Liver (tissue), 3 donors: ENCODE measurements at regions not wholly inside any gene's neighbourhood (a gene's known extent, or its start where the extent isn't known, plus 50 kb on each side); places are given as distances from the start of the nearest gene placed in this dataset.

Experiments
- EGR1 ChIP-seq, 2 donors: IDR thresholded peaks; 2 replicates each; pipeline ENCODE4 v1.6.1; 2016 to 2018; ENCODE audit warnings: antibody characterized with exemption in 2 of 2, low read depth in 2 of 2
- FOXA1 ChIP-seq: IDR thresholded peaks from 2 replicates; pipeline ENCODE4 v1.6.1; 2016; ENCODE audit warnings: antibody characterized with exemption
- HNF4A ChIP-seq, 2 donors: conservative IDR thresholded peaks; 2 replicates each; pipeline ENCODE4 v1.6.1; 2016; ENCODE audit warnings: antibody characterized with exemption in 2 of 2, mild to moderate bottlenecking in 2 of 2
- HNF4G ChIP-seq: IDR thresholded peaks from 2 replicates; pipeline ENCODE4 v1.6.1; 2016; ENCODE audit warnings: antibody characterized with exemption
- JUND ChIP-seq, 2 donors: IDR thresholded peaks; 2 replicates each; pipeline ENCODE4 v1.6.1; 2016; ENCODE audit warnings: antibody characterized with exemption in 2 of 2
- RAD21 ChIP-seq, 2 donors: IDR thresholded peaks; 2 replicates each; pipeline ENCODE4 v1.6.1; 2016; ENCODE audit warnings: antibody characterized with exemption in 2 of 2, mild to moderate bottlenecking in 2 of 2
- TAF1 ChIP-seq: conservative IDR thresholded peaks from 2 replicates; pipeline ENCODE4 v1.6.1; 2016; ENCODE audit warnings: antibody characterized with exemption, mild to moderate bottlenecking
- TF ChIP-seq, protein P1 (sequence below): IDR thresholded peaks from 2 replicates; pipeline ENCODE4 v1.6.1; 2016; ENCODE audit warnings: antibody characterized with exemption
- TF ChIP-seq, protein P2 (sequence below): fragments of 150-350 bp; IDR thresholded peaks from 2 replicates; pipeline ENCODE4 v1.5.1; 2017; ENCODE audit warnings: improper control_type of control experiment, low read depth, low read length; ENCODE audit not compliant: missing input control
- TF ChIP-seq, protein P3 (sequence below): IDR thresholded peaks from 2 replicates; pipeline ENCODE4 v1.6.1; 2016; ENCODE audit warnings: antibody characterized with exemption, mild to moderate bottlenecking
- donor health status: healthy.
- donor health status: healthy.

DNA sequence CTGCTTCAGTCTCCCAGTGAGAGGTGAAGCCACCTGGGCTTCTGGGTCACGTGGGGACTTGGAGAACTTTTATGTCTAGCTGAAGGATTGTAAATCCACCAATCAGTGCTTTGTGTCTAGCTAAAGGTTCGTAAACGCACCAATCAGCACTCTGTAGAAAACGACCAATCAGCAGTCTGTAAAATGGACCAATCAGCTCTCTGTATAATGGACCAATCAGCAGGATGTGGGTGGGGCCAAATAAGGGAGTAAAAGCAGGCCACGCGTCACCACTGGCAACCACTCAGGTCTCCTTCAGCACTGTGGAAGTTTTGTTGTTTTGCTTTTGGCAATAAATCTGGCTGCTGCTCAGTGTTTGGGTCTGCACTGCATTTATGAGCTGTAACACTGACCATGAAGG, 69.1 kb upstream of the NREP start:
- TF ChIP-seq, protein P1, sequence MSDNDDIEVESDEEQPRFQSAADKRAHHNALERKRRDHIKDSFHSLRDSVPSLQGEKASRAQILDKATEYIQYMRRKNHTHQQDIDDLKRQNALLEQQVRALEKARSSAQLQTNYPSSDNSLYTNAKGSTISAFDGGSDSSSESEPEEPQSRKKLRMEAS = no peak
- TF ChIP-seq, protein P2, sequence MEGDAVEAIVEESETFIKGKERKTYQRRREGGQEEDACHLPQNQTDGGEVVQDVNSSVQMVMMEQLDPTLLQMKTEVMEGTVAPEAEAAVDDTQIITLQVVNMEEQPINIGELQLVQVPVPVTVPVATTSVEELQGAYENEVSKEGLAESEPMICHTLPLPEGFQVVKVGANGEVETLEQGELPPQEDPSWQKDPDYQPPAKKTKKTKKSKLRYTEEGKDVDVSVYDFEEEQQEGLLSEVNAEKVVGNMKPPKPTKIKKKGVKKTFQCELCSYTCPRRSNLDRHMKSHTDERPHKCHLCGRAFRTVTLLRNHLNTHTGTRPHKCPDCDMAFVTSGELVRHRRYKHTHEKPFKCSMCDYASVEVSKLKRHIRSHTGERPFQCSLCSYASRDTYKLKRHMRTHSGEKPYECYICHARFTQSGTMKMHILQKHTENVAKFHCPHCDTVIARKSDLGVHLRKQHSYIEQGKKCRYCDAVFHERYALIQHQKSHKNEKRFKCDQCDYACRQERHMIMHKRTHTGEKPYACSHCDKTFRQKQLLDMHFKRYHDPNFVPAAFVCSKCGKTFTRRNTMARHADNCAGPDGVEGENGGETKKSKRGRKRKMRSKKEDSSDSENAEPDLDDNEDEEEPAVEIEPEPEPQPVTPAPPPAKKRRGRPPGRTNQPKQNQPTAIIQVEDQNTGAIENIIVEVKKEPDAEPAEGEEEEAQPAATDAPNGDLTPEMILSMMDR = no peak
- TF ChIP-seq TAF1 (no peak), EGR1 (IDR thresholded peaks at IDR 0.05; ENCODE audit: low read depth in 2 of 2) (no peak), FOXA1 (no peak), RAD21 (IDR thresholded peaks at IDR 0.05) (no peak), JUND (IDR thresholded peaks at IDR 0.05) (no peak), HNF4A (conservative IDR thresholded peaks at IDR 0.05) (no peak), HNF4G (no peak)
- TF ChIP-seq, protein P3, sequence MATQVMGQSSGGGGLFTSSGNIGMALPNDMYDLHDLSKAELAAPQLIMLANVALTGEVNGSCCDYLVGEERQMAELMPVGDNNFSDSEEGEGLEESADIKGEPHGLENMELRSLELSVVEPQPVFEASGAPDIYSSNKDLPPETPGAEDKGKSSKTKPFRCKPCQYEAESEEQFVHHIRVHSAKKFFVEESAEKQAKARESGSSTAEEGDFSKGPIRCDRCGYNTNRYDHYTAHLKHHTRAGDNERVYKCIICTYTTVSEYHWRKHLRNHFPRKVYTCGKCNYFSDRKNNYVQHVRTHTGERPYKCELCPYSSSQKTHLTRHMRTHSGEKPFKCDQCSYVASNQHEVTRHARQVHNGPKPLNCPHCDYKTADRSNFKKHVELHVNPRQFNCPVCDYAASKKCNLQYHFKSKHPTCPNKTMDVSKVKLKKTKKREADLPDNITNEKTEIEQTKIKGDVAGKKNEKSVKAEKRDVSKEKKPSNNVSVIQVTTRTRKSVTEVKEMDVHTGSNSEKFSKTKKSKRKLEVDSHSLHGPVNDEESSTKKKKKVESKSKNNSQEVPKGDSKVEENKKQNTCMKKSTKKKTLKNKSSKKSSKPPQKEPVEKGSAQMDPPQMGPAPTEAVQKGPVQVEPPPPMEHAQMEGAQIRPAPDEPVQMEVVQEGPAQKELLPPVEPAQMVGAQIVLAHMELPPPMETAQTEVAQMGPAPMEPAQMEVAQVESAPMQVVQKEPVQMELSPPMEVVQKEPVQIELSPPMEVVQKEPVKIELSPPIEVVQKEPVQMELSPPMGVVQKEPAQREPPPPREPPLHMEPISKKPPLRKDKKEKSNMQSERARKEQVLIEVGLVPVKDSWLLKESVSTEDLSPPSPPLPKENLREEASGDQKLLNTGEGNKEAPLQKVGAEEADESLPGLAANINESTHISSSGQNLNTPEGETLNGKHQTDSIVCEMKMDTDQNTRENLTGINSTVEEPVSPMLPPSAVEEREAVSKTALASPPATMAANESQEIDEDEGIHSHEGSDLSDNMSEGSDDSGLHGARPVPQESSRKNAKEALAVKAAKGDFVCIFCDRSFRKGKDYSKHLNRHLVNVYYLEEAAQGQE = no peak
